ENCODE measurements at regions not wholly inside any gene's neighbourhood (a gene's known extent, or its start where the extent isn't known, plus 50 kb on each side); places are given as distances from the start of the nearest gene placed in this dataset.

GRCh38 chr4:22301253-22301652 is 214.6 kb downstream of the ADGRA3 start:
- no peak for TF ChIP-seq POLR2A (IDR thresholded peaks at IDR 0.05)
- TF ChIP-seq CTCF (IDR thresholded peaks at IDR 0.05) = no peak

Data from heart left ventricle (tissue), 13 donors.